ENCODE measurements at regions not wholly inside any gene's neighbourhood (a gene's known extent, or its start where the extent isn't known, plus 50 kb on each side); places are given as distances from the start of the nearest gene placed in this dataset.

DNA sequence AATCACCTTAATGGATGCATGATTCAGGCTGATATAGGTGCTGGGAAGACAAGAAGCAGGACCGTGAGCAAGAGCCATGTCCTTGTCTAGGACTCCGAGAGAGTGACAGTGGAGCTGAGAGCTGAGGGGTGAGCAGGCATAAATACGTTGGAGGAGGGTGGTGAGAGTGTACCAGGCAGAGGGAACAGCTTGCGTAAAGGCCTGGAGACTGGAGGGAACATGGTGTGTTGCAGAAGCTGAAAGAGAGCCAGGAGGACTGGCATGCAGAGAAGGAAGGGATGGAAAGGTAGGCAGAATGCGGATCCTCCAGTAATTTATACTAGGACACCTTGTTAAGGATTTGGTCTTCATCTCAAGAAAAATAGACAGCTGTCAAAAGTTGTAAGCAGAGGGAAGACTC, 653.2 kb downstream of the HS3ST4 start:
- intact Hi-C loops (cut with micrococcal nuclease) (no loop called here), in situ Hi-C loops (cut with MboI) (no loop called here)
- WGBS (ENCODE audit: insufficient coverage, low coverage, missing lambda C conversion rate): 3% methylated on average over 5 of the region's 5 CpGs
- no peaks in the 10 kb centered on the region for H3K9me3 ChIP-seq (replicated peaks; ENCODE audit: control insufficient read depth, insufficient read depth, low read depth, low read length)
- CTCF ChIA-PET (ENCODE audit: low intra/inter-chr PET ratio): interaction anchor here (0.6 kb wide), 1 partner anchor 290 kb away, joined by 3 read pairs; no protein-coding TSS in a partner anchor
- no peaks in the 10 kb centered on the region for H3K9me1 ChIP-seq (ENCODE audit: control insufficient read depth, insufficient read depth, low read length)
- no peak overlapping the region for H3K9ac ChIP-seq (ENCODE audit: insufficient read depth in 1 of 2, low read depth in 2 of 2, low read length in 2 of 2)
- no peaks in the 10 kb centered on the region for H3K36me3 ChIP-seq (ENCODE audit: control insufficient read depth, insufficient read depth, low read length)
- H3K79me2 ChIP-seq (ENCODE audit: control insufficient read depth, insufficient read depth, low read length): no peaks in the 10 kb centered on the region
- no peak overlapping the region for H3K27ac ChIP-seq (ENCODE audit: extremely low read depth, low read depth, low read length)
- no peaks in the 10 kb centered on the region; a peak in 1 of 5 replicates for H3K27me3 ChIP-seq (ENCODE audit: control insufficient read depth in 2 of 2, insufficient read depth in 2 of 2, low read length in 2 of 2)
- H3K4me3 ChIP-seq: no peak overlapping the region
- no peak overlapping the region for H3K4me2 ChIP-seq (ENCODE audit: insufficient read depth, low read length)
- H4K20me1 ChIP-seq (replicated peaks; ENCODE audit: control insufficient read depth, insufficient read depth, low read length): no peaks in the 10 kb centered on the region
- no peak for DNase-seq (ENCODE audit: extremely low read depth in 1 of 4, low spot score in 3 of 4)
- no peak for FAIRE-seq
- BruUV-seq (replicated peaks): no TSS peak
- POLR2A ChIA-PET: no interaction called here
- H2AFZ ChIP-seq (ENCODE audit: low read depth, low read length): no peak overlapping the region
- ATAC-seq: no peak
- no peaks in the 10 kb centered on the region for H3K4me1 ChIP-seq (replicated peaks in 1 of 2; ENCODE audit: control insufficient read depth in 2 of 2, insufficient read depth in 2 of 2, low read length in 2 of 2)
- no peak for TF ChIP-seq NR2F6 (CRISPR knock-in tag; IDR thresholded peaks at IDR 0.05)
- TF ChIP-seq CHCHD3 (CRISPR knock-in tag; IDR thresholded peaks at IDR 0.05): no peak
- TF ChIP-seq ELF1 (tag; IDR thresholded peaks at IDR 0.05): no peak
- TF ChIP-seq RFX7 (CRISPR knock-in tag; IDR thresholded peaks at IDR 0.05): no peak
- TF ChIP-seq POLR2G (IDR thresholded peaks at IDR 0.05; ENCODE audit: low read depth, low read length): no peak
- TF ChIP-seq, protein P1, sequence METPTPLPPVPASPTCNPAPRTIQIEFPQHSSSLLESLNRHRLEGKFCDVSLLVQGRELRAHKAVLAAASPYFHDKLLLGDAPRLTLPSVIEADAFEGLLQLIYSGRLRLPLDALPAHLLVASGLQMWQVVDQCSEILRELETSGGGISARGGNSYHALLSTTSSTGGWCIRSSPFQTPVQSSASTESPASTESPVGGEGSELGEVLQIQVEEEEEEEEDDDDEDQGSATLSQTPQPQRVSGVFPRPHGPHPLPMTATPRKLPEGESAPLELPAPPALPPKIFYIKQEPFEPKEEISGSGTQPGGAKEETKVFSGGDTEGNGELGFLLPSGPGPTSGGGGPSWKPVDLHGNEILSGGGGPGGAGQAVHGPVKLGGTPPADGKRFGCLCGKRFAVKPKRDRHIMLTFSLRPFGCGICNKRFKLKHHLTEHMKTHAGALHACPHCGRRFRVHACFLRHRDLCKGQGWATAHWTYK (CRISPR knock-in tag; IDR thresholded peaks at IDR 0.05): no peak
- TF ChIP-seq, protein P2, sequence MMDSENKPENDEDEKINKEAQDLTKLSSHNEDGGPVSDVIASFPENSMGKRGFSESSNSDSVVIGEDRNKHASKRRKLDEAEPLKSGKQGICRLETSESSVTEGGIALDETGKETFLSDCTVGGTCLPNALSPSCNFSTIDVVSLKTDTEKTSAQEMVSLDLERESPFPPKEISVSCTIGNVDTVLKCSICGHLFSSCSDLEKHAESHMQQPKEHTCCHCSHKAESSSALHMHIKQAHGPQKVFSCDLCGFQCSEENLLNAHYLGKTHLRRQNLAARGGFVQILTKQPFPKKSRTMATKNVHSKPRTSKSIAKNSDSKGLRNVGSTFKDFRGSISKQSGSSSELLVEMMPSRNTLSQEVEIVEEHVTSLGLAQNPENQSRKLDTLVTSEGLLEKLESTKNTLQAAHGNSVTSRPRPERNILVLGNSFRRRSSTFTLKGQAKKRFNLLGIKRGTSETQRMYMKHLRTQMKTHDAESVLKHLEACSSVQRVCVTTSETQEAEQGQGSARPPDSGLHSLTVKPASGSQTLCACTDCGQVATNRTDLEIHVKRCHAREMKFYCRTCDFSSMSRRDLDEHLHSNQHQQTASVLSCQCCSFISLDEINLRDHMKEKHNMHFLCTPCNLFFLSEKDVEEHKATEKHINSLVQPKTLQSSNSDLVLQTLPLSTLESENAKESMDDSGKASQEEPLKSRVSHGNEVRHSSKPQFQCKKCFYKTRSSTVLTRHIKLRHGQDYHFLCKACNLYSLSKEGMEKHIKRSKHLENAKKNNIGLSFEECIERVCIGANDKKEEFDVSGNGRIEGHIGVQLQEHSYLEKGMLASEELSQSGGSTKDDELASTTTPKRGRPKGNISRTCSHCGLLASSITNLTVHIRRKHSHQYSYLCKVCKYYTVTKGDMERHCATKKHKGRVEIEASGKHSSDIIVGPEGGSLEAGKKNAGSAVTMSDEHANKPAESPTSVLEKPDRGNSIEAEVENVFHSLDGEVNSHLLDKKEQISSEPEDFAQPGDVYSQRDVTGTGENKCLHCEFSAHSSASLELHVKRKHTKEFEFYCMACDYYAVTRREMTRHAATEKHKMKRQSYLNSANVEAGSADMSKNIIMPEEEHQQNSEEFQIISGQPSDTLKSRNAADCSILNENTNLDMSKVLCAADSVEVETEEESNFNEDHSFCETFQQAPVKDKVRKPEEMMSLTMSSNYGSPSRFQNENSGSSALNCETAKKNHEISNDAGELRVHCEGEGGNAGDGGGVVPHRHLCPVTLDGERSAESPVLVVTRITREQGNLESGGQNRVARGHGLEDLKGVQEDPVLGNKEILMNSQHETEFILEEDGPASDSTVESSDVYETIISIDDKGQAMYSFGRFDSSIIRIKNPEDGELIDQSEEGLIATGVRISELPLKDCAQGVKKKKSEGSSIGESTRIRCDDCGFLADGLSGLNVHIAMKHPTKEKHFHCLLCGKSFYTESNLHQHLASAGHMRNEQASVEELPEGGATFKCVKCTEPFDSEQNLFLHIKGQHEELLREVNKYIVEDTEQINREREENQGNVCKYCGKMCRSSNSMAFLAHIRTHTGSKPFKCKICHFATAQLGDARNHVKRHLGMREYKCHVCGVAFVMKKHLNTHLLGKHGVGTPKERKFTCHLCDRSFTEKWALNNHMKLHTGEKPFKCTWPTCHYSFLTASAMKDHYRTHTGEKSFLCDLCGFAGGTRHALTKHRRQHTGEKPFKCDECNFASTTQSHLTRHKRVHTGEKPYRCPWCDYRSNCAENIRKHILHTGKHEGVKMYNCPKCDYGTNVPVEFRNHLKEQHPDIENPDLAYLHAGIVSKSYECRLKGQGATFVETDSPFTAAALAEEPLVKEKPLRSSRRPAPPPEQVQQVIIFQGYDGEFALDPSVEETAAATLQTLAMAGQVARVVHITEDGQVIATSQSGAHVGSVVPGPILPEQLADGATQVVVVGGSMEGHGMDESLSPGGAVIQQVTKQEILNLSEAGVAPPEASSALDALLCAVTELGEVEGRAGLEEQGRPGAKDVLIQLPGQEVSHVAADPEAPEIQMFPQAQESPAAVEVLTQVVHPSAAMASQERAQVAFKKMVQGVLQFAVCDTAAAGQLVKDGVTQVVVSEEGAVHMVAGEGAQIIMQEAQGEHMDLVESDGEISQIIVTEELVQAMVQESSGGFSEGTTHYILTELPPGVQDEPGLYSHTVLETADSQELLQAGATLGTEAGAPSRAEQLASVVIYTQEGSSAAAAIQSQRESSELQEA (IDR thresholded peaks at IDR 0.05; ENCODE audit: low read depth): no peak
- no peak for TF ChIP-seq LEF1 (IDR thresholded peaks at IDR 0.05)
- TF ChIP-seq GATAD2A (IDR thresholded peaks at IDR 0.05): no peak
- TF ChIP-seq SMAD3 (CRISPR knock-in tag; conservative IDR thresholded peaks at IDR 0.05): no peak
- TF ChIP-seq, protein P3, sequence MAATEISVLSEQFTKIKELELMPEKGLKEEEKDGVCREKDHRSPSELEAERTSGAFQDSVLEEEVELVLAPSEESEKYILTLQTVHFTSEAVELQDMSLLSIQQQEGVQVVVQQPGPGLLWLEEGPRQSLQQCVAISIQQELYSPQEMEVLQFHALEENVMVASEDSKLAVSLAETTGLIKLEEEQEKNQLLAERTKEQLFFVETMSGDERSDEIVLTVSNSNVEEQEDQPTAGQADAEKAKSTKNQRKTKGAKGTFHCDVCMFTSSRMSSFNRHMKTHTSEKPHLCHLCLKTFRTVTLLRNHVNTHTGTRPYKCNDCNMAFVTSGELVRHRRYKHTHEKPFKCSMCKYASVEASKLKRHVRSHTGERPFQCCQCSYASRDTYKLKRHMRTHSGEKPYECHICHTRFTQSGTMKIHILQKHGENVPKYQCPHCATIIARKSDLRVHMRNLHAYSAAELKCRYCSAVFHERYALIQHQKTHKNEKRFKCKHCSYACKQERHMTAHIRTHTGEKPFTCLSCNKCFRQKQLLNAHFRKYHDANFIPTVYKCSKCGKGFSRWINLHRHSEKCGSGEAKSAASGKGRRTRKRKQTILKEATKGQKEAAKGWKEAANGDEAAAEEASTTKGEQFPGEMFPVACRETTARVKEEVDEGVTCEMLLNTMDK (IDR thresholded peaks at IDR 0.05; ENCODE audit: borderline replicate concordance, insufficient read depth, low read depth, low read length, poor library complexity, severe bottlenecking): no peak
- TF ChIP-seq FOXJ3 (CRISPR knock-in tag; IDR thresholded peaks at IDR 0.05): no peak
- TF ChIP-seq HDAC8 (tag; IDR thresholded peaks at IDR 0.05): no peak
